Activated B cell treated with CpG ODN at 0.5 μM for 24 hours (primary cell): ENCODE measurements at regions not wholly inside any gene's neighbourhood (a gene's known extent, or its start where the extent isn't known, plus 50 kb on each side); places are given as distances from the start of the nearest gene placed in this dataset.

ENCODE experiments used
- ATAC-seq: fragments of 200-7000 bp; cut with Tn5 transposase; one replicate; pipeline ENCODE4 v1.10.0; 2021; ENCODE audit warnings: low read depth, mild to moderate bottlenecking, moderate library complexity
- CTCF ChIA-PET: fragments of 350-600 bp; sonication (Branson Sonifier 250); formaldehyde crosslinking; loops from one replicate; lab custom pipeline; 2021; ENCODE audit warnings: antibody characterized with exemption; lab: Charles Lee
- POLR2A ChIA-PET: fragments of 350-600 bp; sonication (Branson Sonifier 250); formaldehyde crosslinking; loops from one replicate; lab custom pipeline; 2021; ENCODE audit warnings: antibody characterized with exemption; lab: Charles Lee
- DNase-seq: peaks from one replicate; pipeline ENCODE4 v3.0.0; 2022
- H3K27ac Mint-ChIP-seq: one replicate; pipeline ENCODE4 v1.8.0; 2020; ENCODE audit warnings: mixed read lengths
- H3K27me3 Mint-ChIP-seq: one replicate; pipeline ENCODE4 v1.8.0; 2021; ENCODE audit warnings: mixed read lengths
- H3K36me3 Mint-ChIP-seq: one replicate; pipeline ENCODE4 v1.8.0; 2021; ENCODE audit warnings: low read depth, mixed read lengths
- H3K4me1 Mint-ChIP-seq: one replicate; pipeline ENCODE4 v1.8.0; 2021; ENCODE audit warnings: mixed read lengths
- H3K4me3 Mint-ChIP-seq: one replicate; pipeline ENCODE4 v1.8.0; 2020; ENCODE audit warnings: mild to moderate bottlenecking, mixed read lengths
- H3K9me3 Mint-ChIP-seq: one replicate; pipeline ENCODE4 v1.8.0; 2020; ENCODE audit warnings: mixed read lengths
- CTCF ChIP-seq: fragments of 200-600 bp; IDR thresholded peaks from one replicate; pipeline ENCODE4 v1.8.0; 2022; ENCODE audit warnings: antibody characterized with exemption, mild to moderate bottlenecking
- intact Hi-C: fragments of 100-400 bp; cut with micrococcal nuclease; formaldehyde crosslinking; loops from one replicate; pipeline ENCODE4 v1.15.1; 2024

GRCh38 chr5:167765352-167765751 lies 526.1 kb upstream of the WWC1 start:
- no peaks in the 10 kb centered on the region for H3K27me3 Mint-ChIP-seq
- no peaks in the 10 kb centered on the region for H3K4me1 Mint-ChIP-seq
- intact Hi-C loops, result no loop called here
- no peak for DNase-seq
- no peak for TF ChIP-seq CTCF
- no peak overlapping the region for H3K27ac Mint-ChIP-seq
- no peak for ATAC-seq
- POLR2A ChIA-PET, result no interaction called here
- no peaks in the 10 kb centered on the region for H3K9me3 Mint-ChIP-seq
- no peaks in the 10 kb centered on the region for H3K36me3 Mint-ChIP-seq
- CTCF ChIA-PET, result no interaction called here
- no peak overlapping the region for H3K4me3 Mint-ChIP-seq

GRCh38 chr5:167766957-167767356 lies 524.5 kb upstream of the WWC1 start:
- no peak for DNase-seq
- H3K27me3 Mint-ChIP-seq, result no peaks in the 10 kb centered on the region
- H3K4me3 Mint-ChIP-seq, result no peak overlapping the region
- no peak for TF ChIP-seq CTCF
- POLR2A ChIA-PET, result no interaction called here
- ATAC-seq, result no peak
- H3K36me3 Mint-ChIP-seq, result no peaks in the 10 kb centered on the region
- no peaks in the 10 kb centered on the region for H3K9me3 Mint-ChIP-seq
- no peak overlapping the region for H3K27ac Mint-ChIP-seq
- intact Hi-C loops, result no loop called here
- H3K4me1 Mint-ChIP-seq, result no peaks in the 10 kb centered on the region
- CTCF ChIA-PET, result no interaction called here

- Mint-ChIP-seq H3K4me3 (no peak overlapping the region), H3K27me3 (no peaks in the 10 kb centered on the region), H3K27ac (no peak overlapping the region), H3K36me3 (no peaks in the 10 kb centered on the region), H3K9me3 (no peaks in the 10 kb centered on the region), H3K4me1 (no peaks in the 10 kb centered on the region)
- ATAC-seq (no peak), DNase-seq (no peak)
- TF ChIP-seq CTCF, result no peak
- ChIA-PET POLR2A (no interaction called here), CTCF (no interaction called here)
- intact Hi-C loops, result no loop called here
These were observed 523.6 kb upstream of the WWC1 start for GRCh38 chr5:167767795-167768194.

GRCh38 chr5:167769846-167770413 lies 521.5 kb upstream of the WWC1 start:
- no peaks in the 10 kb centered on the region for H3K9me3 Mint-ChIP-seq
- no peak overlapping the region for H3K4me3 Mint-ChIP-seq
- H3K27me3 Mint-ChIP-seq, result no peaks in the 10 kb centered on the region
- no peaks in the 10 kb centered on the region for H3K4me1 Mint-ChIP-seq
- intact Hi-C loops, result no loop called here
- ATAC-seq, result no peak
- no peak for DNase-seq
- H3K36me3 Mint-ChIP-seq, result no peaks in the 10 kb centered on the region
- no peak overlapping the region for H3K27ac Mint-ChIP-seq
- ChIA-PET CTCF (no interaction called here), POLR2A (no interaction called here)
- no peak for TF ChIP-seq CTCF

GRCh38 chr5:167770461-167770860 lies 521.0 kb upstream of the WWC1 start:
- Mint-ChIP-seq H3K27ac (no peak overlapping the region), H3K4me1 (no peaks in the 10 kb centered on the region), H3K27me3 (no peaks in the 10 kb centered on the region), H3K9me3 (no peaks in the 10 kb centered on the region), H3K4me3 (no peak overlapping the region), H3K36me3 (no peaks in the 10 kb centered on the region)
- no peak for DNase-seq
- TF ChIP-seq CTCF, result no peak
- intact Hi-C loops, result no loop called here
- POLR2A ChIA-PET, result no interaction called here
- CTCF ChIA-PET, result no interaction called here
- ATAC-seq, result no peak
